ENCODE measurements at regions not wholly inside any gene's neighbourhood (a gene's known extent, or its start where the extent isn't known, plus 50 kb on each side); places are given as distances from the start of the nearest gene placed in this dataset.

- TF ChIP-seq SP1 (IDR thresholded peaks at IDR 0.05; ENCODE audit: low read depth, low read length) (no peak), CTCF (IDR thresholded peaks at IDR 0.05; ENCODE audit: control extremely low read depth in 1 of 3, insufficient read depth in 1 of 3, low read depth in 1 of 3, low read length in 3 of 3) (no peak), EP300 (IDR thresholded peaks at IDR 0.05; ENCODE audit: borderline replicate concordance in 1 of 2, low read depth in 2 of 2, low read length in 2 of 2) (no peak), TAF1 (IDR thresholded peaks at IDR 0.05; ENCODE audit: low read depth, low read length) (no peak), EZH2 (IDR thresholded peaks at IDR 0.05; ENCODE audit: low read depth, low read length, severe bottlenecking) (no peak), RAD21 (IDR thresholded peaks at IDR 0.05 in 1 of 2, conservative IDR thresholded peaks at IDR 0.05 in 1 of 2; ENCODE audit: low read depth in 2 of 2, low read length in 2 of 2) (no peak), SP4 (IDR thresholded peaks at IDR 0.05; ENCODE audit: low read length) (no peak), BACH1 (IDR thresholded peaks at IDR 0.05; ENCODE audit: low read length) (no peak), KDM4A (IDR thresholded peaks at IDR 0.05; ENCODE audit: low read depth, low read length, severe bottlenecking) (no peak), NANOG (IDR thresholded peaks at IDR 0.05; ENCODE audit: insufficient read depth, low read depth, low read length, poor library complexity, severe bottlenecking) (no peak), POLR2AphosphoS5 (IDR thresholded peaks at IDR 0.05; ENCODE audit: low read depth, low read length) (no peak)
Observed at GRCh38 chr2:59174536-59175243, 933.6 kb upstream of the FANCL start.
